ENCODE measurements at regions not wholly inside any gene's neighbourhood (a gene's known extent, or its start where the extent isn't known, plus 50 kb on each side); places are given as distances from the start of the nearest gene placed in this dataset.

- no peak for ATAC-seq
- Histone ChIP-seq H3K27ac (ENCODE audit: low read depth, low read length) (no peak overlapping the region), H3K4me1 (ENCODE audit: control insufficient read depth in 1 of 2, insufficient read depth in 2 of 2, low read length in 2 of 2) (no peaks in the 10 kb centered on the region), H3K27me3 (ENCODE audit: insufficient read depth, low read length) (no peaks in the 10 kb centered on the region), H2AFZ (ENCODE audit: low read depth, low read length, poor library complexity, severe bottlenecking) (no peak overlapping the region), H3K79me2 (ENCODE audit: insufficient read depth, low read length) (no peaks in the 10 kb centered on the region), H3K36me3 (ENCODE audit: control insufficient read depth in 1 of 2, insufficient read depth in 2 of 2, low read length in 2 of 2) (no peaks in the 10 kb centered on the region), H3K9ac (ENCODE audit: low read length) (no peak overlapping the region), H3K4me2 (ENCODE audit: low read length) (no peak overlapping the region), H3K4me3 (replicated peaks in 1 of 2; ENCODE audit: low read depth in 1 of 2, low read length in 2 of 2) (no peak overlapping the region), H3K9me2 (ENCODE audit: insufficient read depth) (0 out of 2 replicates have a peak, but pooled peaks cover 2% of the 10 kb centered on the region), H4K20me1 (ENCODE audit: insufficient read depth) (no peaks in the 10 kb centered on the region), H3K9me3 (ENCODE audit: control insufficient read depth in 1 of 2, insufficient read depth in 1 of 2, low read depth in 1 of 2, low read length in 2 of 2) (no peaks in the 10 kb centered on the region)
- RAD21 ChIA-PET (ENCODE audit: low non-redundant PET in 1 of 2, low total read pairs in 2 of 2, uncharacterized antibody in 2 of 2, unreplicated experiment in 2 of 2) = no interaction called here
- TF ChIP-seq REST (IDR thresholded peaks at IDR 0.05; ENCODE audit: low read depth) = no peak
- intact Hi-C loops (cut with micrococcal nuclease) = no loop called here
- BruUV-seq (replicated peaks) = no TSS peak
- DNase-seq (ENCODE audit: low read depth, low spot score) = no peak
- POLR2A ChIA-PET = no interaction called here
- CTCF ChIA-PET = no interaction called here
Observed at GRCh38 chr12:43237238-43237879, 314.6 kb downstream of the ADAMTS20 start.

DNA sequence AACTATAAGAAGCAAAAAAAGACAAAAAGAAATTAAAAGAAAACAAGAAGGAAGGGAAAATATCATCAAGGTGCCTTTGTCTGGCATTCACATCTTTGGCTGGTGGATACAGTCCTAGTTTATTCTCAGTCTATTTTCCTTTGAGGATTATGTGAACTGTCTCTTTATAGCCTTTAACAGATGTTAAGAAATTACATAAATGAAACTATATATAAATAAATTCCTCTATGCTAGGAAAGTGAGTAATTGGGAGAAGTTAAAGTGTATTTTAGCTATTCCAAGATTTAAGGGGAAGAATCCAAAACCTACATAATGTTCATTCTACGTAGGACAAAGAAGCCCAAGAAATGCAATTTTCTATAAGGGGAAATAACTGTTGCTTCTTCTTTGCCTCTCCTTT lies 316.3 kb downstream of the ADAMTS20 start:
- no TSS peak for BruUV-seq (replicated peaks)

More for the DNA sequence above, 316.3 kb downstream of the ADAMTS20 start:
- intact Hi-C loops (cut with micrococcal nuclease) = no loop called here
- Histone ChIP-seq H3K27me3 (ENCODE audit: insufficient read depth, low read length) (no peaks in the 10 kb centered on the region), H3K27ac (ENCODE audit: low read depth, low read length) (no peak overlapping the region), H2AFZ (ENCODE audit: low read depth, low read length, poor library complexity, severe bottlenecking) (no peak overlapping the region), H3K9ac (ENCODE audit: low read length) (no peak overlapping the region), H3K79me2 (ENCODE audit: insufficient read depth, low read length) (no peaks in the 10 kb centered on the region), H3K9me2 (ENCODE audit: insufficient read depth) (0 out of 2 replicates have a peak, but pooled peaks cover 2% of the 10 kb centered on the region), H3K4me2 (ENCODE audit: low read length) (no peak overlapping the region), H3K36me3 (ENCODE audit: control insufficient read depth in 1 of 2, insufficient read depth in 2 of 2, low read length in 2 of 2) (no peaks in the 10 kb centered on the region), H3K4me3 (replicated peaks in 1 of 2; ENCODE audit: low read depth in 1 of 2, low read length in 2 of 2) (no peak overlapping the region), H4K20me1 (ENCODE audit: insufficient read depth) (no peaks in the 10 kb centered on the region), H3K4me1 (ENCODE audit: control insufficient read depth in 1 of 2, insufficient read depth in 2 of 2, low read length in 2 of 2) (no peaks in the 10 kb centered on the region), H3K9me3 (ENCODE audit: control insufficient read depth in 1 of 2, insufficient read depth in 1 of 2, low read depth in 1 of 2, low read length in 2 of 2) (no peaks in the 10 kb centered on the region)
- no peak for ATAC-seq
- no peak for DNase-seq (ENCODE audit: low read depth, low spot score)
- RAD21 ChIA-PET (ENCODE audit: low non-redundant PET in 1 of 2, low total read pairs in 2 of 2, uncharacterized antibody in 2 of 2, unreplicated experiment in 2 of 2) = no interaction called here
- CTCF ChIA-PET = no interaction called here
- POLR2A ChIA-PET = no interaction called here
- TF ChIP-seq REST (IDR thresholded peaks at IDR 0.05; ENCODE audit: low read depth) = no peak
- TF ChIP-seq FOSL1 (IDR thresholded peaks at IDR 0.05; ENCODE audit: low read depth) = no peak
- TF ChIP-seq YY1 (IDR thresholded peaks at IDR 0.05; ENCODE audit: extremely low read depth, insufficient replicate concordance, low read depth, low read length) = no peak
- TF ChIP-seq, protein P1, sequence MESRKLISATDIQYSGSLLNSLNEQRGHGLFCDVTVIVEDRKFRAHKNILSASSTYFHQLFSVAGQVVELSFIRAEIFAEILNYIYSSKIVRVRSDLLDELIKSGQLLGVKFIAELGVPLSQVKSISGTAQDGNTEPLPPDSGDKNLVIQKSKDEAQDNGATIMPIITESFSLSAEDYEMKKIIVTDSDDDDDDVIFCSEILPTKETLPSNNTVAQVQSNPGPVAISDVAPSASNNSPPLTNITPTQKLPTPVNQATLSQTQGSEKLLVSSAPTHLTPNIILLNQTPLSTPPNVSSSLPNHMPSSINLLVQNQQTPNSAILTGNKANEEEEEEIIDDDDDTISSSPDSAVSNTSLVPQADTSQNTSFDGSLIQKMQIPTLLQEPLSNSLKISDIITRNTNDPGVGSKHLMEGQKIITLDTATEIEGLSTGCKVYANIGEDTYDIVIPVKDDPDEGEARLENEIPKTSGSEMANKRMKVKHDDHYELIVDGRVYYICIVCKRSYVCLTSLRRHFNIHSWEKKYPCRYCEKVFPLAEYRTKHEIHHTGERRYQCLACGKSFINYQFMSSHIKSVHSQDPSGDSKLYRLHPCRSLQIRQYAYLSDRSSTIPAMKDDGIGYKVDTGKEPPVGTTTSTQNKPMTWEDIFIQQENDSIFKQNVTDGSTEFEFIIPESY (IDR thresholded peaks at IDR 0.05; ENCODE audit: extremely low read depth, insufficient replicate concordance, low read length) = no peak
- TF ChIP-seq ATF3 (IDR thresholded peaks at IDR 0.05) = no peak
